Esophagus (tissue), 2 donors: ENCODE measurements at regions not wholly inside any gene's neighbourhood (a gene's known extent, or its start where the extent isn't known, plus 50 kb on each side); places are given as distances from the start of the nearest gene placed in this dataset.

ENCODE experiments used
- H3K27ac ChIP-seq, 2 donors: one replicate each; pipeline ENCODE4 v1.5.1; 2013; ENCODE audit warnings: low read depth in 2 of 2, mild to moderate bottlenecking in 2 of 2, inconsistent platforms in 1 of 2, low read length in 1 of 2, moderate library complexity in 1 of 2
- H3K27me3 ChIP-seq, 2 donors: one replicate each; pipeline ENCODE4 v1.6.1; 2013; ENCODE audit warnings: low read length in 2 of 2, control low read depth in 1 of 2, mild to moderate bottlenecking in 1 of 2; ENCODE audit not compliant: insufficient read depth in 2 of 2, control insufficient read depth in 1 of 2
- H3K36me3 ChIP-seq, 2 donors: one replicate each; pipeline ENCODE4 v1.6.1; 2013; ENCODE audit warnings: low read length in 1 of 2; ENCODE audit not compliant: control insufficient read depth in 2 of 2, insufficient read depth in 2 of 2
- H3K4me1 ChIP-seq, 2 donors: one replicate each; pipeline ENCODE4 v1.6.1; 2013; ENCODE audit warnings: low read length in 1 of 2; ENCODE audit not compliant: control insufficient read depth in 2 of 2, insufficient read depth in 2 of 2
- H3K4me3 ChIP-seq, 2 donors: one replicate each; pipeline ENCODE4 v1.5.1; 2013; ENCODE audit warnings: low read length in 2 of 2, mild to moderate bottlenecking in 2 of 2, low read depth in 1 of 2, moderate library complexity in 1 of 2
- H3K9me3 ChIP-seq, 2 donors: one replicate each; pipeline ENCODE4 v1.6.1; 2013; ENCODE audit warnings: mild to moderate bottlenecking in 2 of 2, low read depth in 1 of 2, low read length in 1 of 2, moderate library complexity in 1 of 2; ENCODE audit not compliant: control insufficient read depth in 2 of 2, insufficient read depth in 1 of 2
- WGBS, 2 donors: extraction: QIAGEN DNeasy Blood & Tissue Kit; methylation state at CpG; one replicate each; pipeline ENCODE4 v1.1.7; 2013; 5-methylcytosine and 5-hydroxymethylcytosine counted together
- donor health status: healthy with polysubstance abuse.
- donor health status: Bipolar disorder and iron deficiency.

DNA sequence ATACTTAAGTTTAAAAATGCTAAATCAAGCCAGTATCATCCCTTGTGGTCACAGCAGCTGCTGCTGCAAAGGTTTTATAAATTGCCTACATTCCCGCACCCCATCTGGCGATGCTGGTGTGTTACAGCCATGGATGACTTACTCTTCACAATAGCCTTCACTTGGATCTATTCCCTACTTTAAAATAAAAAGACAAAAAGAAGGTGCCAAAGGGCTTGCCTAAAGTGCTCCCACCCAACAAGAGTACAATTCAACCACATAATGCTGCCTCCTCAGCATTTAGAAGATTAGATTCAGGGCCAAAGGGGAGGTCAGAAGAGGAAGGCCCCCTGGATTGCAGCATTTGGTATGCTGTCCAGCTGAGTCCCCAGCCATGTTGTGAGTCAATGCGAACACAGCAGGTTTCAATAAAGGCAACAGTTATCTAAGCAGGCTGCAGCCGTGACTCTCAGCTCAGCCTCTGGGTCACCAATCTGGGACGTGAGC lies 176.1 kb downstream of the DAD1 start:
- Histone ChIP-seq H3K27ac (no peak overlapping the region), H3K36me3 (no peaks in the 10 kb centered on the region), H3K27me3 (peaks cover 0 to 2% of the 10 kb centered on the region in 2 donors), H3K4me1 (no peaks in the 10 kb centered on the region), H3K4me3 (no peak overlapping the region), H3K9me3 (no peaks in the 10 kb centered on the region)
- WGBS, 2 donors, result 57 to 70% methylated on average over 5 of the region's 5 CpGs

DNA sequence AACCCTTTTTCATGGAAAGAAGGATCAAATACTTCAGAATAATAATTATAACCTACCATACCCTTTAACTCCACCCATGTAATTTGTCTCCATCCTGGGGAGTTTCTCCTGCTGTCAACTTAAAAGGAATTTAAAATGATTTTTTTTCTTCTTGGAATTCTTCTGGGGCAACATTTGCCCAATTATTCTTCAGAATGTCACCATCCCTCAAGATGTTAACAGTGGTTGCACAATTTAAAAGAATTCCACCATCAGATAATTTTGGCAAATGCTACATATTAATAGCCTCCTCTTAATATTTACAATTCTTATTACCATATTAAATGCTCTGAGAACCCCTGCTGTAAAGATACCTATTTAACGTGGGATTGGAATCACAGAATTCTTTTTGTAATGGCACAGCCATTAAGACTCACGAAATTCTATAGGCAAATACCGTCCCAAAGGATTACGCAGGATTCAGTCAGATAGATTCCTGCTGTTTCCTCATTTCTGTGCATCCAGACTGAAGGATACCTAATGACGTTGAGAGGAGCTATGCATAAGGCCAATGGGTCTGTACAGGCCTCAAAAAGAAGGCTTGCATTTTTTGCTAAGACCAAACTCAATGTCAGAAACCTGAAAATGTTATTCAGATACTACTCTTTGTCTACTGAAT lies 177.5 kb downstream of the DAD1 start:
- WGBS, 2 donors, result 87 to 90% methylated on average over 5 of the region's 5 CpGs
- Histone ChIP-seq H3K36me3 (no peaks in the 10 kb centered on the region), H3K27me3 (peaks cover 0 to 2% of the 10 kb centered on the region in 2 donors), H3K4me3 (no peak overlapping the region), H3K27ac (no peak overlapping the region), H3K9me3 (no peaks in the 10 kb centered on the region), H3K4me1 (no peaks in the 10 kb centered on the region)

DNA sequence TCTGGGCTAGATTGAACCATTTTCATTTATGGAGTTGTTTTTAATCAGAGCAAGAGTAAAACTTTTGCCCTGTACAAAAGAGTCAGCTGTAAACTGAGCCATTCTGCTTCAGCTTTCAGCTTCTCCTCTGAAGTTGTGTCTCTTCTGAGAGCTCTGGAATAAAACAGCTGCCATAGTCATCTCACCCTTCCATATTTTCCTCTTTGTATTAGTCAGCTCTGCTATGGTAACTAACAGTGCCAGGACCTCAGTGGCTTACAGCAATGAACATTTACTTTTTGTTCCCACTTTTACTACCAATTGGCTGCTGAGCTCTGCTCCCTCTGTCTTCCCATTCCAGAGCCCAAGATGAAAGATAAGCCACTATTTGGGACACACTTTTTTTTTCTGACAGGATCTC lies 178.5 kb downstream of the DAD1 start:
- Histone ChIP-seq H3K9me3 (no peaks in the 10 kb centered on the region), H3K27ac (no peak overlapping the region), H3K4me1 (no peaks in the 10 kb centered on the region), H3K4me3 (no peak overlapping the region), H3K27me3 (peaks cover 0 to 2% of the 10 kb centered on the region in 2 donors), H3K36me3 (no peaks in the 10 kb centered on the region)

- WGBS, 2 donors, result 77 to 81% methylated on average over 3 of the region's 3 CpGs
- Histone ChIP-seq H3K9me3 (no peaks in the 10 kb centered on the region), H3K36me3 (no peaks in the 10 kb centered on the region)
Measured at GRCh38 chr14:22409006-22409405, 180.0 kb downstream of the DAD1 start.

GRCh38 chr14:22408547-22408946 lies 180.5 kb downstream of the DAD1 start:
- no peak overlapping the region for H3K4me3 ChIP-seq
- H3K27ac ChIP-seq, result no peak overlapping the region
- no peaks in the 10 kb centered on the region for H3K27me3 ChIP-seq
- H3K4me1 ChIP-seq, result no peaks in the 10 kb centered on the region
- 96 to 100% methylated on average over 2 of the region's 2 CpGs for WGBS, 2 donors
- no peaks in the 10 kb centered on the region for H3K9me3 ChIP-seq
- H3K36me3 ChIP-seq, result no peaks in the 10 kb centered on the region

More at GRCh38 chr14:22409006-22409405, 180.0 kb downstream of the DAD1 start:
- no peaks in the 10 kb centered on the region for H3K4me1 ChIP-seq
- H3K27ac ChIP-seq, result no peak overlapping the region
- H3K27me3 ChIP-seq, result no peaks in the 10 kb centered on the region
- H3K4me3 ChIP-seq, result no peak overlapping the region

DNA sequence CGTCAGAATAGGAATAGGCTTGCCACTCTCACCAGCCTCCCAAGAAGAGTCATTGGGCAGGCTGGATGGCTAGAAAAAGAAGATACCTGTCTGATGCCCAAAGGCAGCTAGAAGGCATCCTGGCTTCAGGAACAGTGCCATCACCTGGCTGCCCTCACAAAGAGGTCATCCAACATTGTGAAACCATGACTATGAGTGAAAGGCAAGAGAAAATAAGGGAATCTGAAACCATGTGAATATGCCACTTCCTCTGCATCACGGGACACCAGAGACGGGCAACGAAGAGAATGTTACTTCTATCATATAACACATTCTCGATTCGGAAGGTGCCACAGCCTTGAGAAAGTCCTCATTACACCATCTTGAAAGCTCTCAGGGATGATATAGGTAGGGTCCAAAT lies 182.0 kb downstream of the DAD1 start:
- H3K9me3 ChIP-seq, result no peaks in the 10 kb centered on the region
- no peak overlapping the region for H3K4me3 ChIP-seq
- WGBS, 2 donors, result 79 to 83% methylated on average over 6 of the region's 6 CpGs
- no peaks in the 10 kb centered on the region for H3K36me3 ChIP-seq
- no peaks in the 10 kb centered on the region for H3K27me3 ChIP-seq
- no peaks in the 10 kb centered on the region for H3K4me1 ChIP-seq
- H3K27ac ChIP-seq, result no peak overlapping the region

DNA sequence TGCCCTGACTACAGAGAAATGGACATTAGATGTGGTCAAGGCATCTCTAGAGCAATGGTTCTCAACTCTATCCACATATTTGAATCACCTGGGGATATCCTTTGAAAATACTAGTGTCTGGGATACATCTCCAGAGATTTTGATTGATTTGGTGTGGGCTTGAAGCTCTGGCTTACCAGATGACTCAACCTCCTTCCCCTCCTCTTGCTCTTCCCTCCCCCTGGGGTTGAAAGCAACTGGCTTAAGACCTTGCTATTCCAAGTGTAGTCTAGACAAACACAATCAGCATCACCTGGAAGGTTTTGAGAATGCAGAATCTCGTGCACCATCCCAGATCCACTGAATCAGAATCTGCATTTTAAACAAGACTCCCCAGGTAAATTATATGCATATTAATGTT lies 183.8 kb downstream of the DAD1 start:
- H3K4me1 ChIP-seq, result no peaks in the 10 kb centered on the region
- no peaks in the 10 kb centered on the region for H3K9me3 ChIP-seq
- WGBS, 2 donors, result 78 to 80% methylated on average over 1 of the region's 1 CpG
- no peak overlapping the region for H3K4me3 ChIP-seq
- no peak overlapping the region for H3K27ac ChIP-seq
- no peaks in the 10 kb centered on the region for H3K27me3 ChIP-seq
- no peaks in the 10 kb centered on the region for H3K36me3 ChIP-seq

DNA sequence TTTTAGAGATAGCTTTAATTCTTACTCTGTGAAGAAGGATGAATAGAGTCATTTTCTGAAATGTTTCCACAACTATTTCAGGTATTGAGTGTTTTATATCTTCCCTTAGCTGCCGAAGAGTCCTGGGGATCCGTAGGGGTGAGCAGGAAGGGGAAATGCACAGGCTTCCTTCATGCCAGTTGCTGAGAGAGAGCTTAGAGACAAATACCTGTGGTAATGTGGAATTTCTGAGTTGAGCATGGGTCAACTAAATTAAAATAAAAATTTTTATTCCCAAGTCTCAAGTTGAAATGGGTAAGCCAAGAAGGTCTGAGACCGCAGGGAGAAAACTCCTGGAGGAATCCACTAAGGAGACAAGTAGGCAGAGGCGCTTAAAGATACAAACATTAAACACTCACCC lies 185.7 kb downstream of the DAD1 start:
- Histone ChIP-seq H3K4me3 (no peak overlapping the region), H3K9me3 (no peaks in the 10 kb centered on the region), H3K36me3 (no peaks in the 10 kb centered on the region), H3K27me3 (no peaks in the 10 kb centered on the region), H3K27ac (no peak overlapping the region), H3K4me1 (no peaks in the 10 kb centered on the region)
- WGBS, 2 donors, result 90 to 93% methylated on average over 4 of the region's 4 CpGs

DNA sequence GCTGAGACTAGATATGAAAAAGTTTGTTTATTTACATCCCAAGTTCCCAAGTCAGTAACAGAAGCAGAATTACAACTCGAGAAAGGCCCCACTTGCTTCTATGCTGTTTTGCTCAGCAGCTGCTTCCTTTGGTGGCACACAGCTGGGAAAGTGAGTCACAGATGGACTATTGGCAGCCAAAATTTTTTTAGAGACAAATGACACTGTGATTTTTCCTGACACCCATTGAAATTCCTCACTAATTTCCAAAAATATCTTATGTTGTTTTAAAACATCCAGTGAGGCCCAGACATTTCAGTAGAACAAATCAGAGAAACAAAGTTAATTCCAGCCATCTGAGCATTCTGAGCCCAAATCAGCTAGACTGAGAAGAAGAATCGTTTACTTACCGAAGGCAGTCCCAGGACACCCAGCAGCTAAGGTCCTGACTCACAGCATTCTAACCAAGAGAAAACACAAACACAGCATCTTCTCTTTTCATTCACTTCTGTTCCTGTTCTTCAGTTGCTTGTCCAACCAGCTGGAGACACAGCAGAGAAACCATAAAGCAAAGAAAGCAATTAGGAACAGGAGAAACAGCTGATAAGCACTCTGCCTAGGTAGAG lies 188.3 kb downstream of the DAD1 start:
- Histone ChIP-seq H3K9me3 (no peaks in the 10 kb centered on the region), H3K36me3 (no peaks in the 10 kb centered on the region), H3K4me3 (no peak overlapping the region), H3K4me1 (peaks cover 0 to 1% of the 10 kb centered on the region in 2 donors), H3K27ac (no peak overlapping the region), H3K27me3 (no peaks in the 10 kb centered on the region)
- WGBS, 2 donors, result 67 to 75% methylated on average over 3 of the region's 3 CpGs

GRCh38 chr14:22399776-22400175 lies 189.2 kb downstream of the DAD1 start:
- WGBS, 2 donors, result 86 to 92% methylated on average over 2 of the region's 2 CpGs
- H3K9me3 ChIP-seq, result no peaks in the 10 kb centered on the region
- peaks cover 0 to 2% of the 10 kb centered on the region in 2 donors for H3K4me1 ChIP-seq
- no peak overlapping the region for H3K27ac ChIP-seq
- H3K4me3 ChIP-seq, result no peak overlapping the region
- no peaks in the 10 kb centered on the region for H3K27me3 ChIP-seq
- H3K36me3 ChIP-seq, result no peaks in the 10 kb centered on the region
